ENCODE measurements at regions not wholly inside any gene's neighbourhood (a gene's known extent, or its start where the extent isn't known, plus 50 kb on each side); places are given as distances from the start of the nearest gene placed in this dataset.

- in situ Hi-C loops (cut with HindIII; ENCODE audit: low pct_unique_long_range_greater_than_20kb, low sequenced_read_pairs), result no loop called here
- no peak for DNase-seq (ENCODE audit: low read depth, low spot score)
Measured at GRCh38 chr10:81027223-81027622, 489.5 kb downstream of the SH2D4B start.

- in situ Hi-C loops (cut with HindIII; ENCODE audit: low pct_unique_long_range_greater_than_20kb, low sequenced_read_pairs), result no loop called here
- no peak for DNase-seq (ENCODE audit: low read depth, low spot score)
Measured at GRCh38 chr10:81027706-81028105, 490.0 kb downstream of the SH2D4B start.

- no peak for DNase-seq (ENCODE audit: low read depth, low spot score)
- in situ Hi-C loops (cut with HindIII; ENCODE audit: low pct_unique_long_range_greater_than_20kb, low sequenced_read_pairs), result no loop called here
Measured at GRCh38 chr10:81031774-81032173, 494.1 kb downstream of the SH2D4B start.

GRCh38 chr10:81034383-81034782 is 496.7 kb downstream of the SH2D4B start:
- DNase-seq (ENCODE audit: low read depth, low spot score), result no peak
- in situ Hi-C loops (cut with HindIII; ENCODE audit: low pct_unique_long_range_greater_than_20kb, low sequenced_read_pairs), result no loop called here

GRCh38 chr10:81036257-81036656 is 498.6 kb downstream of the SH2D4B start:
- DNase-seq (ENCODE audit: low read depth, low spot score), result no peak
- in situ Hi-C loops (cut with HindIII; ENCODE audit: low pct_unique_long_range_greater_than_20kb, low sequenced_read_pairs), result no loop called here

- no peak for DNase-seq (ENCODE audit: low read depth, low spot score)
- in situ Hi-C loops (cut with HindIII; ENCODE audit: low pct_unique_long_range_greater_than_20kb, low sequenced_read_pairs), result no loop called here
Measured at GRCh38 chr10:81040031-81040430, 502.3 kb downstream of the SH2D4B start.

GRCh38 chr10:81040940-81041339 is 503.2 kb downstream of the SH2D4B start:
- DNase-seq (ENCODE audit: low read depth, low spot score), result no peak
- in situ Hi-C loops (cut with HindIII; ENCODE audit: low pct_unique_long_range_greater_than_20kb, low sequenced_read_pairs), result no loop called here

GRCh38 chr10:81042647-81043046 is 504.9 kb downstream of the SH2D4B start:
- no peak for DNase-seq (ENCODE audit: low read depth, low spot score)
- in situ Hi-C loops (cut with HindIII; ENCODE audit: low pct_unique_long_range_greater_than_20kb, low sequenced_read_pairs), result no loop called here

GRCh38 chr10:81065474-81065873 is 527.8 kb downstream of the SH2D4B start:
- in situ Hi-C loops (cut with HindIII; ENCODE audit: low pct_unique_long_range_greater_than_20kb, low sequenced_read_pairs), result no loop called here
- DNase-seq (ENCODE audit: low read depth, low spot score), result no peak

- no peak for DNase-seq (ENCODE audit: low read depth, low spot score)
- in situ Hi-C loops (cut with HindIII; ENCODE audit: low pct_unique_long_range_greater_than_20kb, low sequenced_read_pairs), result no loop called here
Measured at GRCh38 chr10:81068460-81068859, 530.8 kb downstream of the SH2D4B start.

GRCh38 chr10:81071087-81071796 is 533.5 kb downstream of the SH2D4B start:
- in situ Hi-C loops (cut with HindIII; ENCODE audit: low pct_unique_long_range_greater_than_20kb, low sequenced_read_pairs), result no loop called here
- DNase-seq (ENCODE audit: low read depth, low spot score), result no peak

GRCh38 chr10:81073155-81073554 is 535.5 kb downstream of the SH2D4B start:
- in situ Hi-C loops (cut with HindIII; ENCODE audit: low pct_unique_long_range_greater_than_20kb, low sequenced_read_pairs), result no loop called here
- DNase-seq (ENCODE audit: low read depth, low spot score), result no peak

- DNase-seq (ENCODE audit: low read depth, low spot score), result peak; percentile 44
- in situ Hi-C loops (cut with HindIII; ENCODE audit: low pct_unique_long_range_greater_than_20kb, low sequenced_read_pairs), result no loop called here
Measured at GRCh38 chr10:81081887-81082620, 544.4 kb downstream of the SH2D4B start.

GRCh38 chr10:81082621-81083376 is 545.1 kb downstream of the SH2D4B start:
- no peak for DNase-seq (ENCODE audit: low read depth, low spot score)
- in situ Hi-C loops (cut with HindIII; ENCODE audit: low pct_unique_long_range_greater_than_20kb, low sequenced_read_pairs), result no loop called here

- in situ Hi-C loops (cut with HindIII; ENCODE audit: low pct_unique_long_range_greater_than_20kb, low sequenced_read_pairs), result no loop called here
Measured at GRCh38 chr10:81093056-81093455, 555.4 kb downstream of the SH2D4B start.

GRCh38 chr10:81095238-81095637 is 557.5 kb downstream of the SH2D4B start:
- no peak for DNase-seq (ENCODE audit: low read depth, low spot score)

More at GRCh38 chr10:81093056-81093455, 555.4 kb downstream of the SH2D4B start:
- DNase-seq (ENCODE audit: low read depth, low spot score), result no peak

GRCh38 chr10:81096558-81096957 is 558.9 kb downstream of the SH2D4B start:
- in situ Hi-C loops (cut with HindIII; ENCODE audit: low pct_unique_long_range_greater_than_20kb, low sequenced_read_pairs), result no loop called here
- no peak for DNase-seq (ENCODE audit: low read depth, low spot score)

More at GRCh38 chr10:81095238-81095637, 557.5 kb downstream of the SH2D4B start:
- in situ Hi-C loops (cut with HindIII; ENCODE audit: low pct_unique_long_range_greater_than_20kb, low sequenced_read_pairs), result no loop called here

- DNase-seq (ENCODE audit: low read depth, low spot score), result no peak
- in situ Hi-C loops (cut with HindIII; ENCODE audit: low pct_unique_long_range_greater_than_20kb, low sequenced_read_pairs), result no loop called here
Measured at GRCh38 chr10:81101062-81101461, 563.4 kb downstream of the SH2D4B start.

Data from SK-MEL-5 (cell line).